H1 (cell line): ENCODE measurements at regions not wholly inside any gene's neighbourhood (a gene's known extent, or its start where the extent isn't known, plus 50 kb on each side); places are given as distances from the start of the nearest gene placed in this dataset.

ENCODE experiments used
- CTCF ChIA-PET: fragments of 300-600 bp; sonication (Branson Sonifier 250); formaldehyde crosslinking; loops from one replicate; lab custom pipeline; 2021; ENCODE audit not compliant: partially characterized antibody; lab: Charles Lee
- POLR2A ChIA-PET: fragments of 300-600 bp; sonication (Branson Sonifier 250); formaldehyde crosslinking; loops from one replicate; lab custom pipeline; 2021; ENCODE audit warnings: inconsistent platforms; ENCODE audit not compliant: partially characterized antibody; lab: Charles Lee
- DNase-seq, 2 experiments: peaks; one replicate each; pipeline versions ENCODE4 v3.0.0 to v3.0.0-alpha.2; 2010 to 2022; ENCODE audit warnings: low spot score in 2 of 2, low read depth in 1 of 2, mixed read lengths in 1 of 2
- FAIRE-seq: peaks from 2 replicates; lab custom pipeline; 2011; peaks lifted over from hg19 to GRCh38; lab: Jason Lieb, UNC
- H2AFZ ChIP-seq: 2 replicates; pipeline ENCODE4 v1.8.1; 2012; ENCODE audit warnings: low read length, inconsistent platforms
- H2AK5ac ChIP-seq: 2 replicates; pipeline ENCODE4 v1.6.1; 2013; ENCODE audit warnings: low read depth, low read length
- H2BK120ac ChIP-seq: replicated peaks from 2 replicates; pipeline ENCODE3; 2013; ENCODE audit warnings: low read depth, low read length, inconsistent platforms
- H2BK12ac ChIP-seq: 2 replicates; pipeline ENCODE4 v1.6.1; 2013; ENCODE audit warnings: low read depth, low read length
- H2BK15ac ChIP-seq: 2 replicates; pipeline ENCODE4 v1.6.1; 2013; ENCODE audit warnings: low read length
- H2BK20ac ChIP-seq: 2 replicates; pipeline ENCODE4 v1.6.1; 2013; ENCODE audit warnings: low read length
- H2BK5ac ChIP-seq: 2 replicates; pipeline ENCODE4 v1.6.1; 2013; ENCODE audit warnings: low read depth, low read length
- H3K14ac ChIP-seq: 2 replicates; pipeline ENCODE4 v1.6.1; 2013; ENCODE audit warnings: inconsistent platforms; ENCODE audit not compliant: insufficient read length
- H3K18ac ChIP-seq: 2 replicates; pipeline ENCODE4 v1.6.1; 2013; ENCODE audit warnings: low read length; ENCODE audit errors: extremely low read depth
- H3K23ac ChIP-seq: 2 replicates; pipeline ENCODE4 v1.6.1; 2013; ENCODE audit warnings: inconsistent platforms; ENCODE audit not compliant: insufficient read length
- H3K23me2 ChIP-seq: 2 replicates; pipeline ENCODE4 v1.6.1; 2013; ENCODE audit warnings: low read depth, low read length
- H3K27ac ChIP-seq: 2 replicates; pipeline ENCODE4 v1.6.1; 2011; ENCODE audit warnings: low read depth, low read length, inconsistent platforms
- H3K27me3 ChIP-seq, 4 experiments: replicated peaks in 1 of 4; 1 replicate in 1 of 4; 2 replicates in 3 of 4; pipeline versions ENCODE4 v1.6.1 to v1.8.1; 2011 to 2013; ENCODE audit warnings: low read length in 3 of 4, mild to moderate bottlenecking in 3 of 4, inconsistent platforms in 2 of 4, mixed read lengths in 2 of 4, moderate library complexity in 1 of 4; ENCODE audit not compliant: control insufficient read depth in 3 of 4, insufficient read depth in 3 of 4; ENCODE audit errors: extremely low read depth in 1 of 4
- H3K36me3 ChIP-seq, 4 experiments: 2 replicates each; pipeline versions ENCODE4 v1.6.1 to v1.8.1; 2011 to 2013; ENCODE audit warnings: mild to moderate bottlenecking in 4 of 4, low read length in 3 of 4, moderate library complexity in 2 of 4, control low read depth in 1 of 4, inconsistent platforms in 1 of 4; ENCODE audit not compliant: insufficient read depth in 4 of 4, control insufficient read depth in 2 of 4
- H3K4ac ChIP-seq: replicated peaks from 2 replicates; pipeline ENCODE3; 2013; ENCODE audit warnings: low read length, low read depth, mixed read lengths, inconsistent platforms; ENCODE audit not compliant: insufficient read length
- H3K4me1 ChIP-seq, 4 experiments: replicated peaks in 1 of 4; 1 replicate in 1 of 4; 2 replicates in 3 of 4; pipeline versions ENCODE4 v1.6.1 to v1.8.1; 2011 to 2013; ENCODE audit warnings: low read length in 3 of 4, inconsistent platforms in 2 of 4, mixed read lengths in 1 of 4; ENCODE audit not compliant: insufficient read depth in 4 of 4, control insufficient read depth in 3 of 4
- H3K4me2 ChIP-seq, 2 experiments: 2 replicates each; pipeline versions ENCODE4 v1.6.1 to v1.8.1; 2011 to 2013; ENCODE audit warnings: low read depth in 2 of 2, low read length in 2 of 2, control low read depth in 1 of 2, inconsistent platforms in 1 of 2, mild to moderate bottlenecking in 1 of 2; ENCODE audit not compliant: insufficient read depth in 1 of 2
- H3K4me3 ChIP-seq, 4 experiments: fragments of 200-600, 300-600 bp in 1 of 4; sonication (generic), shearing (Covaris generic), sonication (Bioruptor Twin) in 1 of 4; 2 replicates each; pipeline versions ENCODE4 v1.5.1 to v1.8.1; 2011 to 2016; ENCODE audit warnings: low read length in 4 of 4, low read depth in 3 of 4, control low read depth in 2 of 4, inconsistent platforms in 2 of 4, mild to moderate bottlenecking in 2 of 4, mixed read lengths in 1 of 4, moderate library complexity in 1 of 4; ENCODE audit not compliant: insufficient read depth in 2 of 4; ENCODE audit errors: extremely low read depth in 1 of 4
- H3K56ac ChIP-seq: replicated peaks from 2 replicates; pipeline ENCODE3; 2013; ENCODE audit warnings: low read depth, mild to moderate bottlenecking, mixed read lengths, low read length, inconsistent platforms; ENCODE audit not compliant: insufficient read length
- H3K79me1 ChIP-seq: 2 replicates; pipeline ENCODE4 v1.6.1; 2013; ENCODE audit warnings: low read depth, low read length, control low read depth
- H3K79me2 ChIP-seq, 2 experiments: 2 replicates each; pipeline versions ENCODE4 v1.6.1 to v1.8.1; 2012 to 2013; ENCODE audit warnings: low read length in 2 of 2, mild to moderate bottlenecking in 2 of 2, inconsistent platforms in 1 of 2; ENCODE audit not compliant: insufficient read depth in 2 of 2, control insufficient read depth in 1 of 2
- H3K9ac ChIP-seq, 4 experiments: replicated peaks in 1 of 4; 1 replicate in 1 of 4; 2 replicates in 3 of 4; pipeline versions ENCODE4 v1.6.1 to v1.8.1; 2011 to 2013; ENCODE audit warnings: low read depth in 3 of 4, low read length in 3 of 4, control low read depth in 2 of 4, mild to moderate bottlenecking in 2 of 4, moderate library complexity in 2 of 4, inconsistent platforms in 1 of 4; ENCODE audit errors: extremely low read depth in 1 of 4
- H3K9me3 ChIP-seq, 2 experiments: 2 replicates each; pipeline versions ENCODE4 v1.6.1 to v1.8.1; 2012 to 2013; ENCODE audit warnings: mild to moderate bottlenecking in 2 of 2, moderate library complexity in 2 of 2, control low read depth in 1 of 2, inconsistent platforms in 1 of 2, low read depth in 1 of 2, low read length in 1 of 2, mixed read lengths in 1 of 2; ENCODE audit not compliant: insufficient read depth in 2 of 2
- H4K20me1 ChIP-seq, 2 experiments: replicated peaks in 1 of 2; 2 replicates each; pipeline versions ENCODE3 to v1.8.1; 2011 to 2013; ENCODE audit warnings: inconsistent platforms in 2 of 2, low read length in 2 of 2, mild to moderate bottlenecking in 1 of 2; ENCODE audit not compliant: insufficient read depth in 2 of 2, control insufficient read depth in 1 of 2
- H4K5ac ChIP-seq: 2 replicates; pipeline ENCODE4 v1.6.1; 2013; ENCODE audit warnings: low read length, low read depth, mixed read lengths, inconsistent platforms; ENCODE audit not compliant: insufficient read length
- H4K8ac ChIP-seq: 2 replicates; pipeline ENCODE4 v1.8.0; 2013; ENCODE audit warnings: mild to moderate bottlenecking, moderate library complexity, low read length, inconsistent platforms; ENCODE audit not compliant: insufficient read depth; ENCODE audit errors: extremely low read depth
- H4K91ac ChIP-seq: replicated peaks from 2 replicates; pipeline ENCODE3; 2013; ENCODE audit warnings: low read length, mixed read lengths, inconsistent platforms; ENCODE audit not compliant: insufficient read length
- BACH1 ChIP-seq: IDR thresholded peaks from 2 replicates; pipeline ENCODE4 v1.6.1; 2012; ENCODE audit warnings: low read length, improper control_type of control experiment
- CREB1 ChIP-seq: IDR thresholded peaks from 2 replicates; pipeline ENCODE4 v1.6.1; 2012; ENCODE audit warnings: inconsistent platforms
- E2F6 ChIP-seq: IDR thresholded peaks from 2 replicates; pipeline ENCODE4 v1.6.1; 2012; ENCODE audit warnings: inconsistent platforms
- EP300 ChIP-seq, 2 experiments: IDR thresholded peaks; 1 replicate in 1 of 2; 2 replicates in 1 of 2; pipeline ENCODE4 v1.6.1; 2011 to 2012; ENCODE audit warnings: low read depth in 2 of 2, low read length in 2 of 2, mild to moderate bottlenecking in 2 of 2, borderline replicate concordance in 1 of 2, inconsistent platforms in 1 of 2, moderate library complexity in 1 of 2
- NRF1 ChIP-seq: IDR thresholded peaks from 2 replicates; pipeline ENCODE4 v1.6.1; 2011; ENCODE audit warnings: mild to moderate bottlenecking, low read depth, low read length, improper control_type of control experiment
- POLR2A ChIP-seq, 2 experiments: IDR thresholded peaks; 1 replicate in 1 of 2; 2 replicates in 1 of 2; pipeline ENCODE4 v1.6.1; 2011; ENCODE audit warnings: low read depth in 2 of 2, low read length in 2 of 2, mild to moderate bottlenecking in 2 of 2; ENCODE audit errors: control extremely low read depth in 1 of 2
- RXRA ChIP-seq: IDR thresholded peaks from 2 replicates; pipeline ENCODE4 v1.6.1; 2011; ENCODE audit warnings: low read depth, mild to moderate bottlenecking, low read length, moderate library complexity; ENCODE audit not compliant: insufficient read depth
- SAP30 ChIP-seq: fragments of 300-600 bp; sonication (generic); IDR thresholded peaks from 2 replicates; pipeline ENCODE4 v1.7.1; 2012; ENCODE audit warnings: low read length, moderate library complexity, mild to moderate bottlenecking, inconsistent platforms; ENCODE audit not compliant: insufficient read depth, insufficient replicate concordance
- SIX5 ChIP-seq: IDR thresholded peaks from 2 replicates; pipeline ENCODE4 v1.6.1; 2011; ENCODE audit warnings: mild to moderate bottlenecking, low read depth, low read length
- TAF1 ChIP-seq: IDR thresholded peaks from 2 replicates; pipeline ENCODE4 v1.6.1; 2011; ENCODE audit warnings: mild to moderate bottlenecking, low read depth, low read length
- TEAD4 ChIP-seq: IDR thresholded peaks from 2 replicates; pipeline ENCODE4 v1.6.1; 2012; ENCODE audit warnings: low read depth, low read length, inconsistent platforms, mixed read lengths
- ZNF274 ChIP-seq: IDR thresholded peaks from 2 replicates; pipeline ENCODE4 v1.7.0; 2012; ENCODE audit warnings: low read length, borderline replicate concordance; ENCODE audit errors: extremely low read depth
- WGBS, 2 experiments: shearing (Covaris generic) in 1 of 2; methylation state at CpG; one replicate each; pipeline versions ENCODE4 v1.1.6 to v1.1.7; 2013 to 2015; ENCODE audit warnings: low lambda C conversion rate in 2 of 2, mixed read lengths in 2 of 2, inconsistent platforms in 1 of 2, low coverage in 1 of 2, missing lambda C conversion rate in 1 of 2; ENCODE audit not compliant: insufficient replicate concordance in 2 of 2, insufficient coverage in 1 of 2, insufficient read length in 1 of 2; ENCODE audit errors: extremely low coverage in 1 of 2, missing lambda C conversion rate in 1 of 2; 5-methylcytosine and 5-hydroxymethylcytosine counted together

- H3K9ac ChIP-seq: no peak overlapping the region
- H3K14ac ChIP-seq: no peak overlapping the region
- H2BK20ac ChIP-seq: peak overlapping the region; percentile 8; the same call in 1 of the 2 replicates
- WGBS, 2 experiments: 91% methylated on average over 6 of the region's 6 CpGs; no CpG with 5 or more reads in 1 of the 2 experiments
- no peaks in the 10 kb centered on the region for H3K36me3 ChIP-seq
- no peak overlapping the region for H2AK5ac ChIP-seq
- no peak overlapping the region; the same call in 1 of the 2 replicates for H2BK5ac ChIP-seq
- no peak overlapping the region for H3K4ac ChIP-seq
- H4K8ac ChIP-seq: no peak overlapping the region
- no peak overlapping the region for H2AFZ ChIP-seq
- H3K27ac ChIP-seq: no peak overlapping the region
- ChIA-PET CTCF (interaction anchor here (0.6 to 3.9 kb wide), 13 partner anchors 7 to 308 kb away, joined by 3 to 25 read pairs (median 3); no protein-coding TSS in a partner anchor), POLR2A (no interaction called here)
- H3K79me1 ChIP-seq: no peaks in the 10 kb centered on the region
- H3K23ac ChIP-seq: no peak overlapping the region
- no peak overlapping the region for H3K4me2 ChIP-seq
- no peaks in the 10 kb centered on the region for H4K20me1 ChIP-seq
- no peak overlapping the region for H3K18ac ChIP-seq
- H3K4me3 ChIP-seq: no peak overlapping the region
- no peak overlapping the region for H3K56ac ChIP-seq
- H3K9me3 ChIP-seq: no peaks in the 10 kb centered on the region
- H2BK12ac ChIP-seq: peak overlapping the region; percentile 53; the same call in 1 of the 2 replicates
- H4K91ac ChIP-seq: no peak overlapping the region
- peaks cover 5 to 21% (median 13%) of the 10 kb centered on the region in 4 experiments for H3K4me1 ChIP-seq
- H3K23me2 ChIP-seq: no peaks in the 10 kb centered on the region
- no peaks in the 10 kb centered on the region for H3K79me2 ChIP-seq
- DNase-seq (no peak), FAIRE-seq (no peak)
- no peaks in the 10 kb centered on the region for H3K27me3 ChIP-seq
- peak overlapping the region; percentile 90; the same call in 1 of the 2 replicates for H2BK15ac ChIP-seq
- no peak overlapping the region for H4K5ac ChIP-seq
- no peak overlapping the region for H2BK120ac ChIP-seq
- TF ChIP-seq ZNF274 (no peak), TAF1 (no peak), SAP30 (no peak), BACH1 (no peak), SIX5 (no peak), CREB1 (no peak), E2F6 (no peak), NRF1 (no peak), EP300 (IDR thresholded peaks at IDR 0.05; ENCODE audit: borderline replicate concordance in 1 of 2, low read depth in 2 of 2, low read length in 2 of 2) (no peak), POLR2A (IDR thresholded peaks at IDR 0.05; ENCODE audit: control extremely low read depth in 1 of 2, low read depth in 2 of 2, low read length in 2 of 2) (no peak), RXRA (no peak), TEAD4 (no peak)
These were observed 106.9 kb downstream of the B3GNT2 start for GRCh38 chr2:62302631-62303435.
